ENCODE measurements at regions not wholly inside any gene's neighbourhood (a gene's known extent, or its start where the extent isn't known, plus 50 kb on each side); places are given as distances from the start of the nearest gene placed in this dataset.

GRCh38 chr2:209002054-209002453 is 421.8 kb upstream of the MAP2 start:
- DNase-seq: no peak
- TF ChIP-seq CTCF (IDR thresholded peaks at IDR 0.05) (no peak), EZH2 (IDR thresholded peaks at IDR 0.05; ENCODE audit: borderline replicate concordance, insufficient read depth, low read depth, low read length, poor library complexity, severe bottlenecking) (no peak)
- POLR2A ChIA-PET: no interaction called here
- Mint-ChIP-seq H3K4me1 (no peaks in the 10 kb centered on the region), H3K27me3 (no peaks in the 10 kb centered on the region), H3K4me3 (no peak overlapping the region), H3K9me3 (ENCODE audit: insufficient read depth) (peaks cover 2% of the 10 kb centered on the region), H3K27ac (no peak overlapping the region)
- intact Hi-C loops (cut with micrococcal nuclease): no loop called here
- CTCF ChIA-PET: no interaction called here
- H3K27ac ChIP-seq (ENCODE audit: low read length in 2 of 2): no peak overlapping the region
- no peaks in the 10 kb centered on the region for H3K4me1 ChIP-seq (ENCODE audit: control insufficient read depth in 2 of 2, insufficient read depth in 2 of 2, low read length in 2 of 2)
- no peak for ATAC-seq (ENCODE audit: low read depth)
- H3K9me3 ChIP-seq (ENCODE audit: control extremely low read depth in 1 of 3, control insufficient read depth in 2 of 3, insufficient read depth in 1 of 3, low read length in 2 of 3): peaks cover 0 to 8% (median 0%) of the 10 kb centered on the region in 3 donors
- no peaks in the 10 kb centered on the region for H3K27me3 ChIP-seq (replicated peaks in 1 of 4; ENCODE audit: control extremely low read depth in 1 of 4, control insufficient read depth in 3 of 4, insufficient read depth in 4 of 4, low read length in 3 of 4)
- no CpG with 5 or more reads among the region's 1 CpG for whole genome bisulfite sequencing (ENCODE audit: insufficient coverage)
- no peak overlapping the region for H3K9ac ChIP-seq (ENCODE audit: low read length)
- no peak overlapping the region for H2AFZ ChIP-seq (ENCODE audit: insufficient read depth, low read depth, low read length, poor library complexity, severe bottlenecking)
- no peak overlapping the region for H3K4me3 ChIP-seq (ENCODE audit: control extremely low read depth in 1 of 5, extremely low read depth in 1 of 5, insufficient read depth in 1 of 5, low read depth in 2 of 5, low read length in 4 of 5)
- H4K20me1 ChIP-seq (ENCODE audit: control insufficient read depth, insufficient read depth, low read length, poor library complexity, severe bottlenecking): no peaks in the 10 kb centered on the region
- no peak overlapping the region for H3K4me2 ChIP-seq (replicated peaks; ENCODE audit: low read depth, low read length, poor library complexity, severe bottlenecking)
- H3K79me2 ChIP-seq (ENCODE audit: control insufficient read depth, insufficient read depth, low read length): no peaks in the 10 kb centered on the region
- no peaks in the 10 kb centered on the region for H3K36me3 ChIP-seq (replicated peaks in 1 of 2; ENCODE audit: control extremely low read depth in 1 of 2, control insufficient read depth in 1 of 2, extremely low read depth in 1 of 2, insufficient read depth in 2 of 2, low read length in 1 of 2)

- WGBS (ENCODE audit: insufficient coverage): 100% methylated on average over 1 of the region's 1 CpG
- no peak overlapping the region for H3K9ac ChIP-seq (ENCODE audit: low read length)
- H3K4me3 ChIP-seq (ENCODE audit: control extremely low read depth in 1 of 5, extremely low read depth in 1 of 5, insufficient read depth in 1 of 5, low read depth in 2 of 5, low read length in 4 of 5): no peak overlapping the region
- CTCF ChIA-PET: no interaction called here
- H3K4me2 ChIP-seq (replicated peaks; ENCODE audit: low read depth, low read length, poor library complexity, severe bottlenecking): no peak overlapping the region
- H3K4me3 Mint-ChIP-seq: no peak overlapping the region
- H4K20me1 ChIP-seq (ENCODE audit: control insufficient read depth, insufficient read depth, low read length, poor library complexity, severe bottlenecking): no peaks in the 10 kb centered on the region
- H3K27me3 ChIP-seq (replicated peaks in 1 of 4; ENCODE audit: control extremely low read depth in 1 of 4, control insufficient read depth in 3 of 4, insufficient read depth in 4 of 4, low read length in 3 of 4): no peaks in the 10 kb centered on the region
- POLR2A ChIA-PET: no interaction called here
- no peaks in the 10 kb centered on the region for H3K27me3 Mint-ChIP-seq
- DNase-seq: no peak
- ATAC-seq (ENCODE audit: low read depth): no peak
- peaks cover 0 to 6% (median 0%) of the 10 kb centered on the region in 3 donors for H3K9me3 ChIP-seq (ENCODE audit: control extremely low read depth in 1 of 3, control insufficient read depth in 2 of 3, insufficient read depth in 1 of 3, low read length in 2 of 3)
- no peak overlapping the region for H3K27ac ChIP-seq (ENCODE audit: low read length in 2 of 2)
- H3K9me3 Mint-ChIP-seq (ENCODE audit: insufficient read depth): peaks cover 2% of the 10 kb centered on the region
- intact Hi-C loops (cut with micrococcal nuclease): no loop called here
- no peaks in the 10 kb centered on the region for H3K79me2 ChIP-seq (ENCODE audit: control insufficient read depth, insufficient read depth, low read length)
- TF ChIP-seq EZH2 (IDR thresholded peaks at IDR 0.05; ENCODE audit: borderline replicate concordance, insufficient read depth, low read depth, low read length, poor library complexity, severe bottlenecking) (no peak), CTCF (IDR thresholded peaks at IDR 0.05) (no peak)
- H3K36me3 ChIP-seq (replicated peaks in 1 of 2; ENCODE audit: control extremely low read depth in 1 of 2, control insufficient read depth in 1 of 2, extremely low read depth in 1 of 2, insufficient read depth in 2 of 2, low read length in 1 of 2): no peaks in the 10 kb centered on the region
- no peak overlapping the region for H3K27ac Mint-ChIP-seq
- H2AFZ ChIP-seq (ENCODE audit: insufficient read depth, low read depth, low read length, poor library complexity, severe bottlenecking): no peak overlapping the region
- H3K4me1 Mint-ChIP-seq: no peaks in the 10 kb centered on the region
- H3K4me1 ChIP-seq (ENCODE audit: control insufficient read depth in 2 of 2, insufficient read depth in 2 of 2, low read length in 2 of 2): no peaks in the 10 kb centered on the region
Measured at GRCh38 chr2:209005371-209005770, 418.5 kb upstream of the MAP2 start.
